Heart left ventricle (tissue), 13 donors: ENCODE measurements at regions not wholly inside any gene's neighbourhood (a gene's known extent, or its start where the extent isn't known, plus 50 kb on each side); places are given as distances from the start of the nearest gene placed in this dataset.

ENCODE experiments used
- CTCF ChIP-seq, 12 donors: fragments of 200-600 bp; sonication (generic) in 4 of 12; IDR thresholded peaks; one replicate each; pipeline versions ENCODE4 v1.5.0 to v1.8.0; 2018 to 2022; ENCODE audit warnings: antibody characterized with exemption in 12 of 12, mild to moderate bottlenecking in 5 of 12
- POLR2A ChIP-seq, 2 donors: fragments of 450-650 bp; IDR thresholded peaks; one replicate each; pipeline ENCODE4 v1.6.1; 2017; ENCODE audit warnings: antibody characterized with exemption in 2 of 2, mild to moderate bottlenecking in 2 of 2, moderate library complexity in 2 of 2
- donor health status: ischemic (EF 13 %, LVEDD 7.1; RV severe dilation, severe dysfunction).
- donor health status: DM: no; HTN: yes; CAD: no.
- donor health status: DM: no; HTN: no; CAD: no.
- donor health status: ischemic (EF 25% LVEDD 6.9; RV normal size, moderate dysfunction).
- donor health status: ischemic (EF 25% LVEDD 5.7; RV mildly dilated, moderate dysfunction).
- donor health status: ischemic (EF 35%, LVEDD 5.7; RV mildly dilated, moderate dysfunction).
- donor health status: nonischemic (EF 11% LVEDD 7.7; RV severe dilation, severe dysfunction).
- donor health status: DM: yes; HTN: yes; CAD: no.
- donor health status: PGD.
- donor health status: ischemic (EF 29% LVEDD 5.4; RV normal size, mild dysfunction).
- donor health status: nonischemic (EF 23%, LVEDD 6.1; RV moderate dilation, normal function).

- no peak for TF ChIP-seq POLR2A (IDR thresholded peaks at IDR 0.05)
- no peak for TF ChIP-seq CTCF (IDR thresholded peaks at IDR 0.05)
Measured at GRCh38 chr20:7760247-7761031, 179.8 kb downstream of the HAO1 start.
